Spleen (tissue), 7 donors: ENCODE measurements at regions not wholly inside any gene's neighbourhood (a gene's known extent, or its start where the extent isn't known, plus 50 kb on each side); places are given as distances from the start of the nearest gene placed in this dataset.

Experiments used
- CTCF ChIP-seq, 11 experiments: fragments of 200-600 bp in 7 of 11; fragments of 450-650 bp in 4 of 11; sonication (generic) in 4 of 11; IDR thresholded peaks in 8 of 11; conservative IDR thresholded peaks in 3 of 11; 1 replicate in 7 of 11; 2 replicates in 4 of 11; pipeline versions ENCODE4 v1.4.0 to v1.8.0; 2016 to 2021; ENCODE audit warnings: antibody characterized with exemption in 11 of 11, inconsistent platforms in 4 of 11, mild to moderate bottlenecking in 1 of 11
- POLR2A ChIP-seq, 3 donors: fragments of 450-650 bp; IDR thresholded peaks; one replicate each; pipeline ENCODE4 v1.5.1; 2017; ENCODE audit warnings: antibody characterized with exemption in 3 of 3, mild to moderate bottlenecking in 1 of 3
- POLR2AphosphoS5 ChIP-seq, 3 donors: sonication (generic); formaldehyde crosslinking; IDR thresholded peaks; one replicate each; pipeline ENCODE4 v1.5.1; 2017; ENCODE audit warnings: antibody characterized with exemption in 3 of 3
- donor health status: DM: no; HTN: no; CAD: no; lungs with moderate emphysema.
- donor health status: DM: no; HTN: no; CAD: no.
- donor health status: DM: no; HTN: no; CAD: no.

GRCh38 chr13:106352850-106353249 lies 182.6 kb downstream of the EFNB2 start:
- TF ChIP-seq POLR2A (IDR thresholded peaks at IDR 0.05) (no peak), POLR2AphosphoS5 (IDR thresholded peaks at IDR 0.05) (no peak), CTCF (IDR thresholded peaks at IDR 0.05 in 8 of 11, conservative IDR thresholded peaks at IDR 0.05 in 3 of 11) (no peak)
